Gastroesophageal sphincter (tissue), 3 donors: ENCODE measurements at regions not wholly inside any gene's neighbourhood (a gene's known extent, or its start where the extent isn't known, plus 50 kb on each side); places are given as distances from the start of the nearest gene placed in this dataset.

Source experiments
- CTCF ChIP-seq, 4 experiments: fragments of 200-600 bp in 2 of 4; fragments of 450-650 bp in 2 of 4; sonication (generic) in 1 of 4; IDR thresholded peaks; one replicate each; pipeline ENCODE4 v1.5.1; 2017 to 2019; ENCODE audit warnings: antibody characterized with exemption in 4 of 4, mild to moderate bottlenecking in 2 of 4, moderate library complexity in 2 of 4
- EP300 ChIP-seq: sonication (generic); formaldehyde crosslinking; IDR thresholded peaks from one replicate; pipeline ENCODE4 v1.6.1; 2017; ENCODE audit warnings: antibody characterized with exemption, mild to moderate bottlenecking
- POLR2AphosphoS5 ChIP-seq: sonication (generic); formaldehyde crosslinking; IDR thresholded peaks from one replicate; pipeline ENCODE4 v1.6.1; 2017; ENCODE audit warnings: antibody characterized with exemption

- TF ChIP-seq CTCF (IDR thresholded peaks at IDR 0.05) = no peak
- TF ChIP-seq EP300 = no peak
- TF ChIP-seq POLR2AphosphoS5 = no peak
Measured at GRCh38 chr6:88480816-88481215, 314.7 kb upstream of the CNR1 start.
